BLaER1 treated with 17β-estradiol and CSF1 and Interleukin-3, amounts not matched to agents 10 nM and 100 nM (cell line): ENCODE measurements at regions not wholly inside any gene's neighbourhood (a gene's known extent, or its start where the extent isn't known, plus 50 kb on each side); places are given as distances from the start of the nearest gene placed in this dataset.
"Not testable (repeated sequence)": the region's sequence is repeated elsewhere in the genome, so short reads cannot be mapped to it uniquely, and the experiment has no call there.

Experiments
- H3K27ac ChIP-seq, 11 experiments: shearing (Covaris generic); formaldehyde crosslinking; 2 replicates each; pipeline ENCODE4 v1.8.1; 2022
- H3K27me3 ChIP-seq, 11 experiments: shearing (Covaris generic); formaldehyde crosslinking; 2 replicates each; pipeline ENCODE4 v1.8.1; 2022
- H3K36me3 ChIP-seq, 11 experiments: shearing (Covaris generic); formaldehyde crosslinking; 2 replicates each; pipeline ENCODE4 v1.8.1; 2022
- H3K4me1 ChIP-seq, 10 experiments: shearing (Covaris generic); formaldehyde crosslinking; 2 replicates each; pipeline ENCODE4 v1.8.1; 2022
- H3K4me2 ChIP-seq, 11 experiments: shearing (Covaris generic); formaldehyde crosslinking; 2 replicates each; pipeline ENCODE4 v1.8.1; 2022
- H3K4me3 ChIP-seq, 10 experiments: shearing (Covaris generic); formaldehyde crosslinking; 2 replicates each; pipeline ENCODE4 v1.8.1; 2022
- H3K9ac ChIP-seq, 11 experiments: shearing (Covaris generic); formaldehyde crosslinking; 2 replicates each; pipeline ENCODE4 v1.8.1; 2022
- H3K9me3 ChIP-seq, 11 experiments: shearing (Covaris generic); formaldehyde crosslinking; replicated peaks in 1 of 11; 2 replicates each; pipeline ENCODE4 v1.8.1; 2022
- H4K20me1 ChIP-seq, 11 experiments: shearing (Covaris generic); formaldehyde crosslinking; 2 replicates each; pipeline ENCODE4 v1.8.1; 2022
- Cebpa-rat ChIP-seq, 11 experiments: shearing (Covaris generic); IDR thresholded peaks; 2 replicates each; pipeline ENCODE4 v1.8.1; 2022

DNA sequence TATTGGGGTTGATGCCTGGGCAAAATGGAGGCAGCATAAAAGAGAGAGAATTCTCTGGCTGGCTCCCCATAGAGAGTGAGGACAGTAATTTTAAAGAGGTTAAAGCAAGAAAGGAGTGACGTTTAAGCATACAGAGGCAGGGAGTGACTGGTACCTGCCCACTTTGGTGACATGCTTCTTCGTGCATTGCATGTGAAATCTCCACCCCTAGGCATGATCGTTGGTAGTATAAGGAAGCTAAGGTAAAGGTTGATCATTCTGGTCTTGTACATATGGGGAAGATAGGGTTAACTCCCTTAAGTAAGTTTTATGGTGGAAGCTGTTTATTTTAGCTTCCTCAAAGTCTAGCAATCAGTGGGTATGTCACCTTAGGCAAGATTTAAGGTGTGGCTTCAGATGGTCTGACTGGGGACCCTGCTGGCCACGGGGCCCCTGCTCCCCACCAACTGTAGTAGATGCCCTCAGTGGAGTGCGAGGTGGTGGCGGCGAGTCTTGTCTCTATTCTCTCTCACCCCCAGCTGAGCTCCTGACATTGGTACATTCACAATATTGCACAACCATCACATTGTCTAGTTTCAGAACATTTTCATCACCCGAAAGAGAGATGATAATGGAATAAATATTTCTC is 797.5 kb upstream of the SPRY2 start:
- no peak overlapping the region for H3K27ac ChIP-seq
- H3K4me2 ChIP-seq, result no peak overlapping the region
- no peaks in the 10 kb centered on the region for H3K4me1 ChIP-seq
- no peaks in the 10 kb centered on the region for H3K36me3 ChIP-seq
- H4K20me1 ChIP-seq, result no peaks in the 10 kb centered on the region
- TF ChIP-seq Cebpa-rat (IDR thresholded peaks at IDR 0.05), result 0 out of 22 replicates have a peak, but pooled peaks of 1 of the 11 experiments have one; percentile 18
- no peak overlapping the region for H3K9ac ChIP-seq
- no peaks in the 10 kb centered on the region for H3K9me3 ChIP-seq
- H3K4me3 ChIP-seq, result no peak overlapping the region
- H3K27me3 ChIP-seq, result no peaks in the 10 kb centered on the region

DNA sequence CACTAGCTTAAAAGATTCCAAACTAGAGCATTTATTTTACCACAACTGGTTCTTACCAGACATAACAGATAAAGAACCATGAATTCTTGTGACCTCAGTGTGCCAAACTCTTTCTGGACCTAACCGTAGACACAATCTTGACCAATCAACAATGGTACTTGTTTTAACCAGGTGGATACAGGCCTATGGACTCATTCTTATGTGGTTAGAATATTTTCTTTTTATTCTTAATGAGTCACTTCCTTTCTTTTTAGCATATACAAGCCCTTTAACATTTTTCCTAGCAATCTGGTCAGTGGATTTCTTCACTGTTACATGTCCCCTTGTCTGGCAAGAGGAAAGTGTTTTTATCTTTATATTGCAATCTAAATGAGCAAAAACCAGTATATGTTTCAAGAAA is 792.1 kb upstream of the SPRY2 start:
- Histone ChIP-seq H3K27me3 (no peaks in the 10 kb centered on the region), H3K36me3 (no peaks in the 10 kb centered on the region), H3K27ac (no peak overlapping the region), H3K9me3 (peaks cover 0 to 15% (median 10%) of the 10 kb centered on the region in 11 experiments; a peak in 7 of 22 replicates), H4K20me1 (no peaks in the 10 kb centered on the region), H3K9ac (no peak overlapping the region), H3K4me1 (no peaks in the 10 kb centered on the region), H3K4me2 (no peak overlapping the region), H3K4me3 (no peak overlapping the region)
- TF ChIP-seq Cebpa-rat (IDR thresholded peaks at IDR 0.05), result no peak

DNA sequence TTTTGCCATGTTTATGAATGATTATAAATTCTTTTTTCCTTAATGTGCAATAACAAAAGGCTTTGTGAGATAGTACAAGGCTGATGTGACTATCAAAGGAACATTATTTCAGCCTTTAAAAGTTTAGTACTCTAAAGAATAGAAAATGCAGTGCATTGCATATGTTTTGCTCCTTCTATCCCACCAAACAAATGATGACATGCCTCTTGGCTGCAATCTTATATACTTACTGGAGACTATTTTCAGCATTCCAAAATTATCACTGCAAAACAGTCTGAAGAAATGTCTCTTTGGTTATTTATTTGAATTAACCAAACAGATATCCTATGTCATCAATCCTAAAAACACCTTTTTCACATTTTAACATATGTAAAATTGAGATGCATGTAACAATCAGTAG is 776.5 kb upstream of the SPRY2 start:
- Histone ChIP-seq H3K4me1 (peaks cover 0 to 5% (median 0%) of the 10 kb centered on the region in 10 experiments; a peak in 2 of 20 replicates), H3K27me3 (no peaks in the 10 kb centered on the region), H3K27ac (no peak overlapping the region), H3K4me3 (no peak overlapping the region), H3K36me3 (no peaks in the 10 kb centered on the region), H4K20me1 (no peaks in the 10 kb centered on the region), H3K9me3 (no peaks in the 10 kb centered on the region), H3K9ac (no peak overlapping the region), H3K4me2 (no peak overlapping the region)
- TF ChIP-seq Cebpa-rat (IDR thresholded peaks at IDR 0.05), result no peak

DNA sequence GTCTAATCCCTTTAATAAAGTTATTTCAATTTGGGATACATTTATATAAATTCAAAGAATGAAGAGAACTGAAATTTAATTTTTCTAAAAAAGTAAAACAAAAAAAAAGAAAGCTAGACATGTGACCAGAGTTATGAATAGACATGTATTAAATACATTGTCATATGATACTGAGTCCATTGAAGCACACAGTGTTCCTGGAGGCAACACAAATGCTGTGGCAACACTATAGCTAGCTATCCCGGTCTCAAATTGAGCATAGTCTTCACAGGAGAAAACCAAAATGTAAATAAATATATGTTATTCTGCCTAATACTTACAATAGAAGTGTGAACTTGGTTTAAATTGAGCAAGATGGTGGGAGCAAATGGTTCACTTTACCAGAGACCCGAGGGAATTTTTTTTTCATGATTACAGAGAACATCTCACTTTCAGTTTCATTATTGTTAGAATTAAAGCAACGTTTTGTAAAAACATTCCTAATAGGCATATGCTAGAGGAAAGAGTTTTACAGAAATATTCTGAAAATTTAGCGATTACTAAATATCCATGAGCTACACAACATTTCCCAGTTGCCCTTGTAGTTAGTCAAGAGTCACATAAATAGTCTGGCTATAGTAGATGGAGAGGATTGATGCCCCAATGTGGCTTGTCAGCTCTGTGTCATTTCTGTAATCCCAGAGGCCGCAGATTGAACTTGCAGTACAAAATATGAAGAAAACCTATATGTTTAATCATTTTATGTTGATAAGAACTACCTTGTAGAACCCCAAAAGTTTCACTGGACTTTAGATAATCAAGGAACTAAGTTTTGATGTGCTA is 775.7 kb upstream of the SPRY2 start:
- Histone ChIP-seq H3K4me1 (peaks cover 0 to 5% (median 0%) of the 10 kb centered on the region in 10 experiments; a peak in 2 of 20 replicates), H3K36me3 (no peaks in the 10 kb centered on the region), H3K27ac (no peak overlapping the region), H3K27me3 (no peaks in the 10 kb centered on the region), H3K4me3 (no peak overlapping the region), H3K9me3 (no peaks in the 10 kb centered on the region), H3K9ac (no peak overlapping the region), H4K20me1 (no peaks in the 10 kb centered on the region), H3K4me2 (peak overlapping the region in 9 of 11 experiments; percentile 2 to 55 (median 15); a peak in 9 of 22 replicates)
- no peak for TF ChIP-seq Cebpa-rat (IDR thresholded peaks at IDR 0.05)

DNA sequence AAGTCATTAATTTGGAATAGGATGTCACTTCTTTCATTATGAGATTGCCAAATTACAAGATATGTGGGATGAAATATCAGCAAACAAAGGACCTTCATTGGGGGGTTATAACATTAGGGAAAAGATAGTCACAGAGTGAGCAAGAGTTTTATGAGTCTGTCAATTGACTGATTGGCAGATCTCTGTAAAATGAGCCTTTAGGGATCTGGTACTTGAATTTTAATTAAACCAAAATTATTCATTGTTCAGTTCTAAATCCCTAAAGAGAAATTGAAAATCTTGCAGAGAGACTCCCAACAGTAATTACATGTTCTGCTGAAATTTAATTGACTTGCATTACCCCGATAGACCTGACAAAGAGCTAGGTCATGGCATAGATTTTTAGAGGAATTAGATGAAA is 768.1 kb upstream of the SPRY2 start:
- Histone ChIP-seq H3K9me3 (no peaks in the 10 kb centered on the region), H3K4me2 (no peak overlapping the region), H3K4me3 (no peak overlapping the region), H3K9ac (no peak overlapping the region), H3K36me3 (no peaks in the 10 kb centered on the region), H3K4me1 (no peaks in the 10 kb centered on the region), H3K27me3 (no peaks in the 10 kb centered on the region), H3K27ac (no peak overlapping the region), H4K20me1 (no peaks in the 10 kb centered on the region)
- no peak for TF ChIP-seq Cebpa-rat (IDR thresholded peaks at IDR 0.05)

DNA sequence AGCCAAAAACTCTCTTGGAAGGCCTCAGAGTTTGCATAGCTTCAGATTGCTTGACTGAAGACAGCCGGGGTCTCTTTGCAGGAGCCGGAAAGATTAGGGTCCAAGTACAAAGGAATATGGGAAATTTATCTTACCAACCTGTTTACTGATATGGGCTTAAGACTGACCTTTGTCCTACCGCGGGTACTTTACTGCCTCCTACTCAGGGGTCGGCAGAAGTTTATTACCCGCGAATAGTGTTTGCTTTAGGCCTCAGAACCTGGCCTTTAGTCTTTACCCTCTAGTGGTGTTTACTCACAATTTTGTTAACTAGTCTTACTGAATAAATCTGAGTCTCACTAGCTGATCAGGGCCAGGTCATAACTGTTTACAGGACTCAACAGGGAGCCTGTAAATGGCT is 765.4 kb upstream of the SPRY2 start:
- no peak overlapping the region for H3K4me2 ChIP-seq
- TF ChIP-seq Cebpa-rat (IDR thresholded peaks at IDR 0.05), result no peak

DNA sequence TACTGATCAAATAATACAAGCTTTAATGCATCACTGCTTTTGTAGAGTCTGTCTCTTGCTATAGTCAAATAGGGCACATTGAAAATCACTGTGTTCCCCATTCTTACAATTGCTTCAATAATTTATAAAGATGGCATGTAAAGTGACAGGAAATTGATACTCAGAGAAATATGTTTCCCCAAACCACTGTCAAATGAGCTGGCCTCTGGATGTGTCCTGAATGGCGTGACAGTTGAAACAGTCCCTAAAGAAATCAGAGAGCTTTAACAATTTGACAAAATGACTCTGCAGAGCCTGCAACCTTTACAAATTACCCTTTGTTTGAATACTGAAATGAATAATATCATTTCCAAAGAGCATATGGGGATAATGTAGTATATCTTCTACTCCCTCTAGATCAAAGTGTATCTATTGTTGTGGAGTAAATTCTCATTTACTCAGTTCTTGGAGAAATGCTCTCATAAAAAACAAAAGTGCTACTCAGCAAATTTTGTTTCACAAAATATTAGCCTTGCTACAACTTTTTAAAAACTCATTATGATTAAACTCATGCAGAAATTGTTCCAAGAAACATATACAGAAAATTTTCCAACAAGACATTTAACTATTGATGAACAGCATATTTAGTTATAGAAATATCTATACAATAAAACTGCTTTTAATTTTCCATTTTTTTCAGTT is 763.2 kb upstream of the SPRY2 start:
- Histone ChIP-seq H3K36me3 (no peaks in the 10 kb centered on the region), H3K27me3 (no peaks in the 10 kb centered on the region), H3K9me3 (no peaks in the 10 kb centered on the region), H3K9ac (no peak overlapping the region), H3K4me1 (no peaks in the 10 kb centered on the region), H3K4me3 (no peak overlapping the region), H4K20me1 (no peaks in the 10 kb centered on the region), H3K27ac (no peak overlapping the region), H3K4me2 (no peak overlapping the region)
- TF ChIP-seq Cebpa-rat (IDR thresholded peaks at IDR 0.05), result no peak

More for the DNA sequence above, 765.4 kb upstream of the SPRY2 start:
- Histone ChIP-seq H3K27me3 (no peaks in the 10 kb centered on the region), H3K9ac (no peak overlapping the region), H3K36me3 (no peaks in the 10 kb centered on the region), H3K4me1 (no peaks in the 10 kb centered on the region), H4K20me1 (no peaks in the 10 kb centered on the region), H3K27ac (no peak overlapping the region), H3K4me3 (no peak overlapping the region), H3K9me3 (no peaks in the 10 kb centered on the region)

DNA sequence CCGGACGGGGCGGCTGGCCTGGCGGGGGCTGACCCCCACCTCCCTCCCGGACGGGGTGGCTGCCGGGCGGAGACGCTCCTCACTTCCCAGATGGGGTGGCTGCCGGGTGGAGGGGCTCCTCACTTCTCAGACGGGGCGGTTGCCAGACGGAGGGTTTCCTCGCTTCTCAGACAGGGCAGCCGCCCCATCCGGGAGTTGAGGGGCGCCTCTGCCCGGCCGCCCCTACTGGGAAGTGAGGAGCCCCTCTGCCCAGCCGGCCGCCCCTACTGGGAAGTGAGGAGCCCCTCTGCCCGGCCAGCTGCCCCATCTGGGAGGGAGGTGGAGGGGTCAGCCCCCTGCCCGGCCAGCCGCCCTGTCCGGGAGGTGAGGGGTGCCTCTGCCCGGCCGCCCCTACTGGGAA is 761.1 kb upstream of the SPRY2 start:
- not testable (repeated sequence) for H3K27me3 ChIP-seq, H3K36me3 ChIP-seq, H3K9me3 ChIP-seq, H3K4me1 ChIP-seq, H3K4me2 ChIP-seq, H3K27ac ChIP-seq, H3K9ac ChIP-seq, H4K20me1 ChIP-seq, H3K4me3 ChIP-seq

DNA sequence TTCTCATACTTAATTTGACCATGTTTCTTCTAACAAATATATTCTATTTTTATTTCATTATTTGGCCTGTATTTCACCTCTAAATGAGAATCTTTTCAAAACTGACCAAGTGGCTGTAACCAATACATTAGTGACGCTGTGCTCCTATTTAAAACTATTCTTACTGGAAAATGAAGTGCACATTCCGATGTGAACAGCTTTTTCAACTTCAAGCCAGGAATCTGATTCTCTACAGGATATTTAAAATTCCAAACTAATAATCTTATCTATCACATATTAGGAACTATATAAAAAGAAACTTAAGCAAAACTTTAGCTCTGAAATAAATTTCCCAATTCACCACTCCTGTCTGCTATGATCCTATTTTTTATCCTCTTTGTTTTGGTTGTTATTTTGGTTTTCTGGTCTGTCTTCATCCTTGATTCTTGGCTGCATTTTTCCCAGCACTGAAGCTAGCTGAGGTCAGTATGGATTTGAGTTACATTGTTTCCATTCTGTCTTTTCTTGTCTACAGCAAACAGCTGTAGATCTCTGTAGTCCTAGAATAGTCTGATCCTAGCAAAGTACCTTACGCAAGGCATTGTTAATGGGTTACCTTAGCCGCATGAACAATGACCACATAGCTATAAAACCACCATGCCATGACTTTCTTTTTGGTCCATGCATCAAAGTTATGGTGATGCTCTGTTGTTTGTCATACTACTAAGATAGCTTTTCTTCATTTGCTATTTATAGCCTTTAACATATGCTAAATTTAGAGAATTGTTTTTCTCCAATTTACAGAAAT is 748.6 kb upstream of the SPRY2 start:
- Histone ChIP-seq H3K9ac (no peak overlapping the region), H3K36me3 (no peaks in the 10 kb centered on the region), H4K20me1 (no peaks in the 10 kb centered on the region), H3K27ac (no peak overlapping the region), H3K4me3 (no peak overlapping the region), H3K9me3 (no peaks in the 10 kb centered on the region), H3K27me3 (no peaks in the 10 kb centered on the region), H3K4me2 (no peak overlapping the region), H3K4me1 (no peaks in the 10 kb centered on the region)
- no peak for TF ChIP-seq Cebpa-rat (IDR thresholded peaks at IDR 0.05)
